ENCODE measurements at regions not wholly inside any gene's neighbourhood (a gene's known extent, or its start where the extent isn't known, plus 50 kb on each side); places are given as distances from the start of the nearest gene placed in this dataset.

GRCh38 chr4:126479709-126480108 is 1153.0 kb upstream of the INTU start:
- no peak for TF ChIP-seq CTCF (IDR thresholded peaks at IDR 0.05; ENCODE audit: borderline replicate concordance, extremely low read depth, low read length, poor library complexity, severe bottlenecking)
- no peak for TF ChIP-seq EZH2 (IDR thresholded peaks at IDR 0.05; ENCODE audit: borderline replicate concordance, low read depth, low read length, severe bottlenecking)
